SK-N-SH (cell line): ENCODE measurements at regions not wholly inside any gene's neighbourhood (a gene's known extent, or its start where the extent isn't known, plus 50 kb on each side); places are given as distances from the start of the nearest gene placed in this dataset.

Source experiments
- CTCF ChIA-PET: fragments of 300-600, 350-600 bp; formaldehyde crosslinking; extraction: SDS; loops from one replicate; lab custom pipeline; 2021; lab: Yijun Ruan, JAX
- POLR2A ChIA-PET: fragments of 350-600 bp; sonication (Branson Sonifier 250); formaldehyde crosslinking; extraction: SDS; loops from one replicate; lab custom pipeline; 2020; ENCODE audit warnings: antibody characterized with exemption, inconsistent platforms; lab: Yijun Ruan, JAX
- DNase-seq: peaks from one replicate; pipeline ENCODE4 v3.0.0; 2012
- H2AFZ ChIP-seq: fragments of 200-600 bp; sonication (generic); 2 replicates; pipeline ENCODE4 v1.8.1; 2016; ENCODE audit warnings: antibody characterized with exemption, mild to moderate bottlenecking, low read depth
- H3F3A ChIP-seq: fragments of 200-600 bp; sonication (generic); replicated peaks from 2 replicates; pipeline ENCODE3; 2016; ENCODE audit warnings: antibody characterized with exemption, mild to moderate bottlenecking; ENCODE audit not compliant: insufficient read depth
- H3K27ac ChIP-seq, 2 experiments: fragments of 200-500 bp in 1 of 2; fragments of 200-600 bp in 1 of 2; sonication (Bioruptor generic) in 1 of 2; sonication (generic), shearing (Covaris generic) in 1 of 2; 2 replicates each; pipeline versions ENCODE4 v1.5.1 to v1.6.1; 2014 to 2016; ENCODE audit warnings: low read depth in 2 of 2, inconsistent platforms in 1 of 2, low read length in 1 of 2, mild to moderate bottlenecking in 1 of 2, mixed read lengths in 1 of 2
- H3K27me3 ChIP-seq: fragments of 200-600 bp; sonication (generic), shearing (Covaris generic); 2 replicates; pipeline ENCODE4 v1.6.1; 2016; ENCODE audit warnings: mixed run types; ENCODE audit not compliant: insufficient read depth
- H3K36me3 ChIP-seq, 2 experiments: fragments of 200-500 bp in 1 of 2; fragments of 200-600 bp in 1 of 2; sonication (Bioruptor generic) in 1 of 2; sonication (generic) in 1 of 2; replicated peaks in 1 of 2; 2 replicates each; pipeline versions ENCODE3 to v1.5.1; 2014 to 2016; ENCODE audit warnings: low read length in 1 of 2, mild to moderate bottlenecking in 1 of 2; ENCODE audit not compliant: insufficient read depth in 2 of 2, control insufficient read depth in 1 of 2
- H3K4me1 ChIP-seq, 2 experiments: fragments of 200-500 bp in 1 of 2; fragments of 200-600 bp in 1 of 2; sonication (Bioruptor generic) in 1 of 2; sonication (generic), shearing (Covaris generic) in 1 of 2; 2 replicates each; pipeline versions ENCODE4 v1.5.1 to v1.6.1; 2014 to 2016; ENCODE audit warnings: low read depth in 1 of 2, low read length in 1 of 2, mixed run types in 1 of 2; ENCODE audit not compliant: insufficient read depth in 2 of 2, control insufficient read depth in 1 of 2
- H3K4me2 ChIP-seq: fragments of 200-600 bp; sonication (generic), shearing (Covaris generic); 2 replicates; pipeline ENCODE4 v1.6.1; 2017; ENCODE audit warnings: mixed run types
- H3K4me3 ChIP-seq, 2 experiments: fragments of 200-500 bp in 1 of 2; fragments of 200-600 bp in 1 of 2; sonication (Bioruptor generic) in 1 of 2; sonication (generic), shearing (Covaris generic) in 1 of 2; 2 replicates each; pipeline versions ENCODE4 v1.5.1 to v1.8.1; 2014 to 2016; ENCODE audit warnings: low read depth in 2 of 2, inconsistent platforms in 1 of 2, low read length in 1 of 2, mild to moderate bottlenecking in 1 of 2, mixed read lengths in 1 of 2, moderate library complexity in 1 of 2
- H3K79me2 ChIP-seq: fragments of 200-600 bp; sonication (generic); 2 replicates; pipeline ENCODE4 v1.8.1; 2017; ENCODE audit warnings: mild to moderate bottlenecking; ENCODE audit not compliant: insufficient read depth
- H3K9ac ChIP-seq: fragments of 200-600 bp; sonication (generic); 2 replicates; pipeline ENCODE4 v1.6.1; 2017; ENCODE audit warnings: mixed run types
- H3K9me2 ChIP-seq: fragments of 200-600 bp; sonication (generic); 2 replicates; pipeline ENCODE4 v1.6.1; 2017; ENCODE audit warnings: mixed run types
- H3K9me3 ChIP-seq: fragments of 200-600 bp; sonication (generic); 2 replicates; pipeline ENCODE4 v1.6.1; 2017; ENCODE audit warnings: mixed run types, mild to moderate bottlenecking, moderate library complexity
- H4K20me1 ChIP-seq: fragments of 200-600 bp; sonication (generic); 2 replicates; pipeline ENCODE4 v1.6.1; 2017; ENCODE audit warnings: mild to moderate bottlenecking, mixed run types; ENCODE audit not compliant: insufficient read depth
- EP300 ChIP-seq, 2 experiments: IDR thresholded peaks; 2 replicates each; pipeline versions ENCODE4 v1.4.0 to v1.6.1; 2012; ENCODE audit warnings: borderline replicate concordance in 1 of 2, low read depth in 1 of 2, low read length in 1 of 2
- EZH2phosphoT487 ChIP-seq: fragments of 200-600 bp; sonication (generic); IDR thresholded peaks from 2 replicates; pipeline ENCODE4 v1.6.1; 2017; ENCODE audit warnings: low read depth, mixed run types, mild to moderate bottlenecking, antibody characterized with exemption, moderate library complexity, borderline replicate concordance
- FOSL2 ChIP-seq: IDR thresholded peaks from 2 replicates; pipeline ENCODE4 v1.4.0; 2012; ENCODE audit warnings: low read depth, mild to moderate bottlenecking, moderate library complexity, borderline replicate concordance
- FOXJ3 ChIP-seq: sonication (generic); formaldehyde crosslinking; IDR thresholded peaks from 2 replicates; pipeline ENCODE4 v1.5.1; 2020; ENCODE audit warnings: mild to moderate bottlenecking, missing genetic modification reagents
- GABPA ChIP-seq: IDR thresholded peaks from 2 replicates; pipeline ENCODE4 v1.4.0; 2012; ENCODE audit warnings: low read depth, mild to moderate bottlenecking
- GATA2 ChIP-seq: sonication (generic); formaldehyde crosslinking; IDR thresholded peaks from 2 replicates; pipeline ENCODE4 v1.5.0; 2020; ENCODE audit warnings: mild to moderate bottlenecking, missing genetic modification reagents
- IRF3 ChIP-seq: fragments of 150-350 bp; IDR thresholded peaks from 2 replicates; pipeline ENCODE4 v1.6.1; 2016; ENCODE audit warnings: mild to moderate bottlenecking, low read depth, low read length
- MEF2A ChIP-seq: IDR thresholded peaks from 2 replicates; pipeline ENCODE4 v1.4.0; 2012; ENCODE audit warnings: low read depth, borderline replicate concordance
- NRF1 ChIP-seq: IDR thresholded peaks from 2 replicates; pipeline ENCODE4 v1.6.1; 2012; ENCODE audit warnings: low read depth, mild to moderate bottlenecking, low read length
- POLR2AphosphoS5 ChIP-seq: IDR thresholded peaks from 2 replicates; pipeline ENCODE4 v1.6.1; 2012; ENCODE audit warnings: low read depth, low read length
- RAD21 ChIP-seq: IDR thresholded peaks from 2 replicates; pipeline ENCODE4 v1.6.1; 2012; ENCODE audit warnings: mild to moderate bottlenecking, low read length
- RCOR1 ChIP-seq: fragments of 150-350 bp; IDR thresholded peaks from 2 replicates; pipeline ENCODE4 v1.6.1; 2017; ENCODE audit warnings: antibody characterized with exemption, low read length
- RFX5 ChIP-seq: IDR thresholded peaks from 2 replicates; pipeline ENCODE4 v1.6.1; 2012; ENCODE audit warnings: mild to moderate bottlenecking, improper control_type of control experiment, low read length
- RXRA ChIP-seq: IDR thresholded peaks from 2 replicates; pipeline ENCODE4 v1.4.0; 2012; ENCODE audit warnings: low read depth, mild to moderate bottlenecking, borderline replicate concordance
- SIN3A ChIP-seq: IDR thresholded peaks from 2 replicates; pipeline ENCODE4 v1.6.1; 2012; ENCODE audit warnings: low read depth, mild to moderate bottlenecking, low read length, moderate library complexity, borderline replicate concordance
- TCF12 ChIP-seq: IDR thresholded peaks from 2 replicates; pipeline ENCODE4 v1.4.0; 2012
- TEAD4 ChIP-seq: IDR thresholded peaks from 2 replicates; pipeline ENCODE4 v1.4.0; 2012; ENCODE audit warnings: mild to moderate bottlenecking, borderline replicate concordance; ENCODE audit not compliant: insufficient read depth
- YY1 ChIP-seq: IDR thresholded peaks from 2 replicates; pipeline ENCODE4 v1.4.0; 2012; ENCODE audit warnings: low read depth, mild to moderate bottlenecking
- WGBS: methylation state at CpG from one replicate; pipeline ENCODE4 v1.1.6; 2017; ENCODE audit warnings: low lambda C conversion rate; 5-methylcytosine and 5-hydroxymethylcytosine counted together

DNA sequence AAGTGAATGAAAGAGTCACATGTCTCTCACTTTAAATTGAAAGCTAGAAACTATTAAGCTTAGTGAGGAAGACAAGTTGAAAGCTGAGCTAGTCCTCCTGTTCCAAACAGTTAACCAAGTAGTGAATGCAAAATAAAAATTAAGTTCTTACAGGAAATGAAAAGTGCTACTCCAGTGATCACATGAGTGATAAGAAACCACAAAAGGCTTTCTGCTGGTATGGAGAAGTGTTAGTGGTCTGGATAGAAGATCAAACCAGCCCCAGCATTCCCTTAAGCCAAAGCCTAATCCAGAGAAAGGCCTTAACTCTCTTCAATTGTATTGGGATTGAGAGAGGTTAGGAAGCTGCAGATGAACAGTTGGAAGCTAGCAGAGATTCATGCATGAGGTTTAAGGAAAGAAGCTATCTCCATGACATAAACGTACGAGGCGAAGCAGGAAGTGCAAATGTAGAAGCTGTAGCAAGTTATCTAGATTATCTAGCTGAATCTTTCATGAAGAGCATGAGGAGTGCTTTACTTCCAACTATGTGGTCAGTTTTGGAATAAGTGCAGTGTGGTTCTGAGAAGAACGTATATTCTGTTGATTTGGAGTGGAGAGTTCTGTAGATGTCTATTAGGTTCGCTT lies 261.6 kb downstream of the MDFIC start (continued):
- no peak for TF ChIP-seq IRF3
- no peak for TF ChIP-seq RAD21
- TF ChIP-seq TCF12: no peak
- TF ChIP-seq GATA2 (CRISPR knock-in tag): no peak
- TF ChIP-seq FOSL2: no peak
- TF ChIP-seq FOXJ3: no peak
- TF ChIP-seq YY1: no peak
- TF ChIP-seq MEF2A: no peak
- no peak for TF ChIP-seq TEAD4
- TF ChIP-seq RFX5: no peak

- Histone ChIP-seq H3K79me2 (no peaks in the 10 kb centered on the region), H3K4me1 (no peaks in the 10 kb centered on the region; a peak in 1 of 4 replicates), H3K27me3 (no peaks in the 10 kb centered on the region; the same call in 1 of the 2 replicates), H4K20me1 (no peaks in the 10 kb centered on the region), H3K36me3 (no peaks in the 10 kb centered on the region), H3K9me2 (no peaks in the 10 kb centered on the region), H3K9ac (no peak overlapping the region), H3K4me3 (no peak overlapping the region), H3K27ac (no peak overlapping the region), H3K4me2 (no peak overlapping the region), H3K9me3 (no peaks in the 10 kb centered on the region), H3F3A (no peaks in the 10 kb centered on the region), H2AFZ (no peak overlapping the region)
- POLR2A ChIA-PET: no interaction called here
- 3% methylated on average over 2 of the region's 2 CpGs for WGBS
- CTCF ChIA-PET: no interaction called here
- TF ChIP-seq RCOR1 (no peak), NRF1 (no peak), RXRA (no peak), GATA2 (CRISPR knock-in tag) (no peak), MEF2A (no peak), EP300 (IDR thresholded peaks at IDR 0.05; ENCODE audit: borderline replicate concordance in 1 of 2, low read depth in 1 of 2, low read length in 1 of 2) (no peak), RFX5 (no peak), POLR2AphosphoS5 (no peak), FOXJ3 (no peak), SIN3A (no peak), GABPA (no peak), EZH2phosphoT487 (no peak)
- DNase-seq: no peak
Observed at GRCh38 chr7:115178835-115179234, 256.9 kb downstream of the MDFIC start.
